ENCODE measurements at regions not wholly inside any gene's neighbourhood (a gene's known extent, or its start where the extent isn't known, plus 50 kb on each side); places are given as distances from the start of the nearest gene placed in this dataset.

DNA sequence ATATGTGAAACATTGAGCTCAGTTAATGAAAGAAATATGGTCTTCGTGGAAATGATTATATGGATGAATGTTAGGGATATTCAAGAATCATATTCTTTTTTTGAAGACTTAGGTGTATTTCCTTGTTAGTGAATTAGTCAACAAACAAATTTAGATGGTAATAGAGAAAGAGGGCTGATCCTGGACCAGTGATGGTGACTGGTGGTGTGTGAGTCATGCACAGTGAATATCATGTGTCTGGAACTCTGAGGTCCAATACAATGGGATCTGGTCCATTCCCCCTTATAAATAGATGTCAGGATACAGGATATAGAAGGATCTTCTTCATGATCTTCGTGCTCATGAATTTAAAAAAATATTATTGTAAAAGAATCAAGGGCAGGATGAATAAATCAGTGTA lies 64.4 kb upstream of the RTL1 start:
- intact Hi-C loops (cut with DNase I; ENCODE audit: low total_unique reads): no loop called here
- no peak overlapping the region for H3K4me3 ChIP-seq
- TF ChIP-seq, protein P1, sequence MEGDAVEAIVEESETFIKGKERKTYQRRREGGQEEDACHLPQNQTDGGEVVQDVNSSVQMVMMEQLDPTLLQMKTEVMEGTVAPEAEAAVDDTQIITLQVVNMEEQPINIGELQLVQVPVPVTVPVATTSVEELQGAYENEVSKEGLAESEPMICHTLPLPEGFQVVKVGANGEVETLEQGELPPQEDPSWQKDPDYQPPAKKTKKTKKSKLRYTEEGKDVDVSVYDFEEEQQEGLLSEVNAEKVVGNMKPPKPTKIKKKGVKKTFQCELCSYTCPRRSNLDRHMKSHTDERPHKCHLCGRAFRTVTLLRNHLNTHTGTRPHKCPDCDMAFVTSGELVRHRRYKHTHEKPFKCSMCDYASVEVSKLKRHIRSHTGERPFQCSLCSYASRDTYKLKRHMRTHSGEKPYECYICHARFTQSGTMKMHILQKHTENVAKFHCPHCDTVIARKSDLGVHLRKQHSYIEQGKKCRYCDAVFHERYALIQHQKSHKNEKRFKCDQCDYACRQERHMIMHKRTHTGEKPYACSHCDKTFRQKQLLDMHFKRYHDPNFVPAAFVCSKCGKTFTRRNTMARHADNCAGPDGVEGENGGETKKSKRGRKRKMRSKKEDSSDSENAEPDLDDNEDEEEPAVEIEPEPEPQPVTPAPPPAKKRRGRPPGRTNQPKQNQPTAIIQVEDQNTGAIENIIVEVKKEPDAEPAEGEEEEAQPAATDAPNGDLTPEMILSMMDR (IDR thresholded peaks at IDR 0.05): no peak
- TF ChIP-seq EP300 (IDR thresholded peaks at IDR 0.05) (no peak), POLR2A (IDR thresholded peaks at IDR 0.05) (no peak), POLR2AphosphoS5 (IDR thresholded peaks at IDR 0.05) (no peak)
- 53 to 67% (median 60%) methylated on average over 2 of the region's 2 CpGs for WGBS, 5 donors
- H3K27ac ChIP-seq: no peak overlapping the region
- no peaks in the 10 kb centered on the region for H3K36me3 ChIP-seq
- no peak for DNase-seq
- no peaks in the 10 kb centered on the region for H3K9me3 ChIP-seq
- no peaks in the 10 kb centered on the region for H3K4me1 ChIP-seq
- peaks cover 0 to 3% (median 0%) of the 10 kb centered on the region in 3 donors for H3K27me3 ChIP-seq

DNA sequence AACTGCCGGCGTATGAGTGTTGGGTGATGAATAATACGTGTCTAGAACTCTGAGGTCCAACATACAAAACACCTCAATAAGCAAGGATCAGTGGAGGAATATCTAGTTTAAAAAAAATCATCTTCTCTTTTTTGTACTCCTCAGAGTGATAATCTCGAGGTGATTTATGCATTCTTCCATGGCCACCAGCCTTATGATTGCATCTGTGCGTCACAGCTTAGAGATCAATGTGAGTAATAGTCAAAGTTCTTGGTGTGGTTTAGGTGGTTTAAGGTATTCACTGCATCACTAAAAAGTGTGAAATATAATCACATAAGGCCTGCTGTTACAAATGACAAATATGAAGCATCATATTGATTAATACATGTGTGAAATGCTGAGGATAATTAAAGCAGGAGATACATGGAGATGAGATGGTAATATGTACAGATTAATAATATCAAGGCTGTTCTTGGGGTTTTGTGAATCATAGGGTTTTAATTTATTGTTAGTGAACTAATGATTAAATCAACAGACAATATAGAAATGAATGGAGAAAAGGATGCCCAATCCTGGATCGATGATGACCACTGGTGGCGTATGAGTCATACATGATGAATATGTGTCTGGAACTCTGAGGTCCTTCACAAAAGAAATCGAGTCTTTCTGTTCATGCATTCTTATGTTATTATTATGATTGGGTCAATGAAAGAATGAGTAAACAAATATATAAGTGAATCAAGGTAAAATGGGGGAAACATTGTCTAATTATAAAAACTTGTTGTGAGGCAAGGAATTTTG lies 68.8 kb upstream of the RTL1 start:
- no peaks in the 10 kb centered on the region for H3K4me1 ChIP-seq
- H3K36me3 ChIP-seq: no peaks in the 10 kb centered on the region
- H3K9me3 ChIP-seq: no peaks in the 10 kb centered on the region
- no peak for TF ChIP-seq EP300 (IDR thresholded peaks at IDR 0.05)
- TF ChIP-seq POLR2A (IDR thresholded peaks at IDR 0.05): no peak
- no peak for TF ChIP-seq POLR2AphosphoS5 (IDR thresholded peaks at IDR 0.05)
- TF ChIP-seq, protein P1 (IDR thresholded peaks at IDR 0.05): no peak
- DNase-seq: no peak
- intact Hi-C loops (cut with DNase I; ENCODE audit: low total_unique reads): no loop called here
- H3K4me3 ChIP-seq: no peak overlapping the region
- WGBS, 5 donors: 82 to 86% (median 85%) methylated on average over 8 of the region's 8 CpGs
- H3K27me3 ChIP-seq: peaks cover 0 to 3% (median 0%) of the 10 kb centered on the region in 3 donors
- no peak overlapping the region for H3K27ac ChIP-seq

DNA sequence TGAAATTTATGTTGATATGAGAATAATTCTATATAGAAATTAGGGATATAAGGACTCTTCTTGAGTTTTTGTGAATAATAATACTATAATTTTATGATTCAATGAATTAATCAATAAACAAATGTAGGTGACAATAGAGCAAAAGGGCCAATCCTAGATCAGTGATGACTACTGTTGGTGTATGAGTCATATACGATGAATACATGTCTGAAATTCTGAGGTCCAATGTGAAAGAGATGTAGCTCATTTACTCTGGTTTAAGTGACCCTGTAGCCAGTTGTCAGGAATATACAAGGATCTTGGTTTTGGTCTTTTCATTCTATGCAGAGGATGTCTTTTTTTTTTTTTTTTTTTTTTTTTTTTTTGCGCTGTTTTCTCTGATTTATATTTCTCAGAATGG lies 72.1 kb upstream of the RTL1 start:
- Histone ChIP-seq H3K27ac (no peak overlapping the region), H3K27me3 (peaks cover 0 to 5% (median 0%) of the 10 kb centered on the region in 3 donors), H3K36me3 (no peaks in the 10 kb centered on the region), H3K4me1 (no peaks in the 10 kb centered on the region), H3K4me3 (no peak overlapping the region), H3K9me3 (no peaks in the 10 kb centered on the region)
- WGBS, 5 donors: 79 to 91% (median 87%) methylated on average over 2 of the region's 2 CpGs
- DNase-seq: no peak
- TF ChIP-seq EP300 (IDR thresholded peaks at IDR 0.05) (no peak), POLR2AphosphoS5 (IDR thresholded peaks at IDR 0.05) (no peak), POLR2A (IDR thresholded peaks at IDR 0.05) (no peak)
- TF ChIP-seq, protein P1 (IDR thresholded peaks at IDR 0.05): no peak
- intact Hi-C loops (cut with DNase I; ENCODE audit: low total_unique reads): no loop called here

DNA sequence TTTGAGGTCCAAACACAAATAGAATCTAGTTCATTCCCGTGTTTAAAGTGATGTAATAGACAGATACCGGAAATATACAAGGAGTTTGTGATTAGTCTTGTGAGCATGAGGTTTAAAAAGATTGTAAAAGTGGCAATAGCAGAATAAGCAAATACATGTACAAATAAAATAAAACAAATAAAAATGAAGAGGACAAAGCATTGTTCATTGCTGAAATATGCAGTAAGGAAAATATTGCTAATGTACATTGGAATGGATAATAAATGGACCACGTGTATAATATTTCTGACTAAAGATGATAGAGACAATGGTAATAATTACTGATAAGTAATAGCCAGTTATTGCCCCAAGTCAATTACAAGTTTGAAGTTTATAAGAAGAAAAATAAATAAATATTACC lies 75.6 kb upstream of the RTL1 start:
- no peaks in the 10 kb centered on the region for H3K9me3 ChIP-seq
- H3K4me3 ChIP-seq: no peak overlapping the region
- no peak for TF ChIP-seq POLR2A (IDR thresholded peaks at IDR 0.05)
- TF ChIP-seq, protein P1 (IDR thresholded peaks at IDR 0.05): no peak
- no peak for TF ChIP-seq POLR2AphosphoS5 (IDR thresholded peaks at IDR 0.05)
- no peak for TF ChIP-seq EP300 (IDR thresholded peaks at IDR 0.05)
- intact Hi-C loops (cut with DNase I; ENCODE audit: low total_unique reads): no loop called here
- no peak for DNase-seq
- no peaks in the 10 kb centered on the region for H3K36me3 ChIP-seq
- 51 to 73% (median 59%) methylated on average over 3 of the region's 3 CpGs for whole genome bisulfite sequencing, 5 donors
- H3K4me1 ChIP-seq: no peaks in the 10 kb centered on the region
- H3K27me3 ChIP-seq: peaks cover 0 to 5% (median 0%) of the 10 kb centered on the region in 3 donors
- H3K27ac ChIP-seq: no peak overlapping the region
